Astrocyte of the spinal cord (primary cell): ENCODE measurements at regions not wholly inside any gene's neighbourhood (a gene's known extent, or its start where the extent isn't known, plus 50 kb on each side); places are given as distances from the start of the nearest gene placed in this dataset.

Experiments used
- DNase-seq: peaks from one replicate; pipeline ENCODE4 v3.0.0; 2011; ENCODE audit warnings: low read depth, low spot score
- H3K4me3 ChIP-seq: 2 replicates; pipeline ENCODE4 v1.5.1; 2011; ENCODE audit warnings: low read depth, mild to moderate bottlenecking, low read length, moderate library complexity
- in situ Hi-C: cut with HindIII; loops from 2 replicates; pipeline ENCODE4 v1.10.0; 2017; ENCODE audit warnings: low sequenced_read_pairs
- TF ChIP-seq, protein P1 (sequence below): IDR thresholded peaks from 2 replicates; pipeline ENCODE4 v1.5.1; 2012; ENCODE audit warnings: low read depth, mild to moderate bottlenecking, low read length, inconsistent platforms

- TF ChIP-seq, protein P1, sequence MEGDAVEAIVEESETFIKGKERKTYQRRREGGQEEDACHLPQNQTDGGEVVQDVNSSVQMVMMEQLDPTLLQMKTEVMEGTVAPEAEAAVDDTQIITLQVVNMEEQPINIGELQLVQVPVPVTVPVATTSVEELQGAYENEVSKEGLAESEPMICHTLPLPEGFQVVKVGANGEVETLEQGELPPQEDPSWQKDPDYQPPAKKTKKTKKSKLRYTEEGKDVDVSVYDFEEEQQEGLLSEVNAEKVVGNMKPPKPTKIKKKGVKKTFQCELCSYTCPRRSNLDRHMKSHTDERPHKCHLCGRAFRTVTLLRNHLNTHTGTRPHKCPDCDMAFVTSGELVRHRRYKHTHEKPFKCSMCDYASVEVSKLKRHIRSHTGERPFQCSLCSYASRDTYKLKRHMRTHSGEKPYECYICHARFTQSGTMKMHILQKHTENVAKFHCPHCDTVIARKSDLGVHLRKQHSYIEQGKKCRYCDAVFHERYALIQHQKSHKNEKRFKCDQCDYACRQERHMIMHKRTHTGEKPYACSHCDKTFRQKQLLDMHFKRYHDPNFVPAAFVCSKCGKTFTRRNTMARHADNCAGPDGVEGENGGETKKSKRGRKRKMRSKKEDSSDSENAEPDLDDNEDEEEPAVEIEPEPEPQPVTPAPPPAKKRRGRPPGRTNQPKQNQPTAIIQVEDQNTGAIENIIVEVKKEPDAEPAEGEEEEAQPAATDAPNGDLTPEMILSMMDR, result no peak
- no peak for DNase-seq
- H3K4me3 ChIP-seq, result no peak overlapping the region
- in situ Hi-C loops, result no loop called here
Observed at GRCh38 chr16:6528217-6528616, 804.4 kb upstream of the RBFOX1 start.

DNA sequence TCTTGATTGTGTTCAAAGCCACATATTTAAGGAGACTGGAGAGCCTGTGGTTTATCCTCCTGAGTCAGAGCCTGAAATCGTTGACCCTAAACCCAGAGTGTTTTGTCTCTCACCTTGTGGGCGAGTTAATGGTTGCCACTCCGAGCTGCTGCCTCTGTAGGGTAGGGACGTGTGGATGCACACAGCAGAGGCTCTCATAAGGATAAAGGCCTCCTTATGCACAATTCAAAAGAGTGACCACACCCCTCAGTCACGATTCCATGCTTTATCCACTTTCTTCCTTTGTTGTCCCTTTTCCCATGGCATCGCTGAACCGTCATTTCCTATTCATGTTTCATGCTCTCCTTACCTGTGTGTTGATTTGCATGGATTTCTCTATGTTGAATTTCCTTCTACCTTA lies 805.0 kb upstream of the RBFOX1 start:
- in situ Hi-C loops, result no loop called here
- TF ChIP-seq, protein P1, result no peak
- DNase-seq, result no peak

GRCh38 chr16:6524501-6524900 lies 808.1 kb upstream of the RBFOX1 start:
- no peak overlapping the region for H3K4me3 ChIP-seq
- in situ Hi-C loops, result no loop called here
- TF ChIP-seq, protein P1, result no peak
- DNase-seq, result no peak

More for the DNA sequence above, 805.0 kb upstream of the RBFOX1 start:
- no peak overlapping the region for H3K4me3 ChIP-seq

- no peak overlapping the region for H3K4me3 ChIP-seq
- in situ Hi-C loops, result no loop called here
- DNase-seq, result no peak
- TF ChIP-seq, protein P1, result no peak
Observed at GRCh38 chr16:6517020-6517720, 815.5 kb upstream of the RBFOX1 start.

GRCh38 chr16:6512512-6512911 lies 820.1 kb upstream of the RBFOX1 start:
- in situ Hi-C loops, result no loop called here
- TF ChIP-seq, protein P1, result no peak
- DNase-seq, result no peak

GRCh38 chr16:6510261-6510660 lies 822.4 kb upstream of the RBFOX1 start:
- TF ChIP-seq, protein P1, result no peak
- in situ Hi-C loops, result no loop called here
- H3K4me3 ChIP-seq, result no peak overlapping the region
- no peak for DNase-seq

More at GRCh38 chr16:6512512-6512911, 820.1 kb upstream of the RBFOX1 start:
- no peak overlapping the region for H3K4me3 ChIP-seq
